Coronary artery (tissue), 2 donors: ENCODE measurements at regions not wholly inside any gene's neighbourhood (a gene's known extent, or its start where the extent isn't known, plus 50 kb on each side); places are given as distances from the start of the nearest gene placed in this dataset.
"Not testable (repeated sequence)": the region's sequence is repeated elsewhere in the genome, so short reads cannot be mapped to it uniquely, and the experiment has no call there.

Source experiments
- DNase-seq: peaks from one replicate; pipeline ENCODE4 v3.0.0-alpha.2; 2017; ENCODE audit warnings: low spot score
- H3K27ac ChIP-seq, 2 donors: fragments of 200-600 bp; sonication (generic); one replicate each; pipeline ENCODE4 v1.5.1; 2016 to 2019
- H3K4me3 ChIP-seq: fragments of 200-600 bp; sonication (generic); 2 replicates; pipeline ENCODE4 v1.5.1; 2016; ENCODE audit warnings: mild to moderate bottlenecking, moderate library complexity
- CTCF ChIP-seq: fragments of 200-600 bp; sonication (generic); IDR thresholded peaks from one replicate; pipeline ENCODE4 v1.5.1; 2019; ENCODE audit warnings: antibody characterized with exemption

GRCh38 chr14:38662781-38663180, 406.9 kb upstream of the CLEC14A start:
- Histone ChIP-seq H3K27ac (no peak overlapping the region), H3K4me3 (no peak overlapping the region)
- no peak for DNase-seq
- TF ChIP-seq CTCF: no peak

- TF ChIP-seq CTCF: no peak
- H3K4me3 ChIP-seq: no peak overlapping the region
- H3K27ac ChIP-seq: no peak overlapping the region
- DNase-seq: no peak
Observed at GRCh38 chr14:38646391-38646790, 390.5 kb upstream of the CLEC14A start.

- not testable (repeated sequence) for DNase-seq, H3K4me3 ChIP-seq, H3K27ac ChIP-seq
Observed at GRCh38 chr14:38634913-38635312, 379.0 kb upstream of the CLEC14A start.

GRCh38 chr14:38629412-38629811, 373.5 kb upstream of the CLEC14A start:
- DNase-seq: no peak
- H3K27ac ChIP-seq: no peak overlapping the region
- no peak for TF ChIP-seq CTCF
- no peak overlapping the region for H3K4me3 ChIP-seq

- no peak for DNase-seq
- Histone ChIP-seq H3K27ac (no peak overlapping the region), H3K4me3 (no peak overlapping the region)
- no peak for TF ChIP-seq CTCF
Observed at GRCh38 chr14:38627163-38627562, 371.3 kb upstream of the CLEC14A start.

- no peak for TF ChIP-seq CTCF
- DNase-seq: no peak
- H3K4me3 ChIP-seq: no peak overlapping the region
- no peak overlapping the region for H3K27ac ChIP-seq
Observed at GRCh38 chr14:38623661-38624060, 367.8 kb upstream of the CLEC14A start.

- no peak for DNase-seq
- Histone ChIP-seq H3K4me3 (no peak overlapping the region), H3K27ac (no peak overlapping the region)
- TF ChIP-seq CTCF: no peak
Observed at GRCh38 chr14:38618514-38618913, 362.6 kb upstream of the CLEC14A start.

- TF ChIP-seq CTCF: no peak
- no peak for DNase-seq
- H3K4me3 ChIP-seq: no peak overlapping the region
- no peak overlapping the region for H3K27ac ChIP-seq
Observed at GRCh38 chr14:38616959-38617358, 361.1 kb upstream of the CLEC14A start.
